ENCODE measurements at regions not wholly inside any gene's neighbourhood (a gene's known extent, or its start where the extent isn't known, plus 50 kb on each side); places are given as distances from the start of the nearest gene placed in this dataset.

DNA sequence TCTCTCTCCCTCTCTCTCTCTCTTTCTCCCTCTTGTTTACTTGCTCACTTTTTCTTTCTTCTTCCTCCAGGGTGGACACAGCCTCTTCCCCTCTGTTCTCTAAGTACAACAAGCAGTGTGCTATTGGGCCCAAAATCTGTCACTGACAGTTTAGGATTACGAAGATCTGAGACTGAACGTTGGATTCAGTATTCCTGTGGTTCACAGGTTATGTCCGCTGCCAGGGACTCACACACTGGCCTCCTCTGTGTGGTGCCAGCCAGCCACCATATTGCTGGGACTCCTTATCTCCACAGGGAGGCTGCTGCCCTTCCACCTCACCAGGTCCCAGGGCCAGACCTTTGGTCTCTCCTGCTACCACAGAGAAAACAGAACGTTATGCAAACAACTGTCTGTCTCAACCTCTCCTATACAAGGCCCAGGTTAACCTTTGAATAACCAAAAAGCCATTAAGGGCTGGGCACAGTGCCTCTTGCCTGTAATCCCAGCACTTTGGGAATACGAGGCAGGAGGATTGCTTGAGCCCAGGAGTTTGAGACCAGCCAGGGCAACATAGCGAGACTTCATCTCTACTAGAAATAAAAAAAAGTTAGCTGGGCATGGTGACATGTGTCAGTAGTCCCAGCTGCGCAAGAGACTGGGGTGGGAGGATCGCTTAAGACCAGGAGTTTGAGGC is 171.9 kb upstream of the RAB4A start (continued):
- TF ChIP-seq PRDM15 (CRISPR knock-in tag; IDR thresholded peaks at IDR 0.05), result peak; percentile 97
- peak; percentile 95 for TF ChIP-seq ZNF549 (CRISPR knock-in tag; IDR thresholded peaks at IDR 0.05)
- TF ChIP-seq TFDP2 (CRISPR knock-in tag; IDR thresholded peaks at IDR 0.05), result peak; percentile 51; the same call in 1 of the 2 replicates
- TF ChIP-seq, protein P1, sequence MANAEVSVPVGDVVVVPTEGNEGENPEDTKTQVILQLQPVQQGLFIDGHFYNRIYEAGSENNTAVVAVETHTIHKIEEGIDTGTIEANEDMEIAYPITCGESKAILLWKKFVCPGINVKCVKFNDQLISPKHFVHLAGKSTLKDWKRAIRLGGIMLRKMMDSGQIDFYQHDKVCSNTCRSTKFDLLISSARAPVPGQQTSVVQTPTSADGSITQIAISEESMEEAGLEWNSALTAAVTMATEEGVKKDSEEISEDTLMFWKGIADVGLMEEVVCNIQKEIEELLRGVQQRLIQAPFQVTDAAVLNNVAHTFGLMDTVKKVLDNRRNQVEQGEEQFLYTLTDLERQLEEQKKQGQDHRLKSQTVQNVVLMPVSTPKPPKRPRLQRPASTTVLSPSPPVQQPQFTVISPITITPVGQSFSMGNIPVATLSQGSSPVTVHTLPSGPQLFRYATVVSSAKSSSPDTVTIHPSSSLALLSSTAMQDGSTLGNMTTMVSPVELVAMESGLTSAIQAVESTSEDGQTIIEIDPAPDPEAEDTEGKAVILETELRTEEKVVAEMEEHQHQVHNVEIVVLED (CRISPR knock-in tag; IDR thresholded peaks at IDR 0.05; ENCODE audit: borderline replicate concordance), result 0 out of 2 replicates have a peak, but pooled peaks have one; percentile 13
- 0 out of 2 replicates have a peak, but pooled peaks have one; percentile 56 for TF ChIP-seq ZNF547 (CRISPR knock-in tag; IDR thresholded peaks at IDR 0.05)
- no peak for TF ChIP-seq ZNF616 (CRISPR knock-in tag; IDR thresholded peaks at IDR 0.05; ENCODE audit: low read depth)
- TF ChIP-seq, protein P2, sequence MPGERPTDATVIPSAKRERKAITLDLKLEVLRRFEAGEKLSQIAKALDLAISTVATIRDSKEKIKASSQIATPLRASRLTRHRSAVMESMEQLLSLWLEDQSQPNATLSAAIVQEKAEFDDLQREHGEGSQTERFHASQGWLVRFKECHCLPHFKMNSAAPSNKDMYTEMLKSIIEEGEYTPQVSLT (CRISPR knock-in tag; IDR thresholded peaks at IDR 0.05; ENCODE audit: borderline replicate concordance, low read depth), result no peak
- TF ChIP-seq, protein P3, sequence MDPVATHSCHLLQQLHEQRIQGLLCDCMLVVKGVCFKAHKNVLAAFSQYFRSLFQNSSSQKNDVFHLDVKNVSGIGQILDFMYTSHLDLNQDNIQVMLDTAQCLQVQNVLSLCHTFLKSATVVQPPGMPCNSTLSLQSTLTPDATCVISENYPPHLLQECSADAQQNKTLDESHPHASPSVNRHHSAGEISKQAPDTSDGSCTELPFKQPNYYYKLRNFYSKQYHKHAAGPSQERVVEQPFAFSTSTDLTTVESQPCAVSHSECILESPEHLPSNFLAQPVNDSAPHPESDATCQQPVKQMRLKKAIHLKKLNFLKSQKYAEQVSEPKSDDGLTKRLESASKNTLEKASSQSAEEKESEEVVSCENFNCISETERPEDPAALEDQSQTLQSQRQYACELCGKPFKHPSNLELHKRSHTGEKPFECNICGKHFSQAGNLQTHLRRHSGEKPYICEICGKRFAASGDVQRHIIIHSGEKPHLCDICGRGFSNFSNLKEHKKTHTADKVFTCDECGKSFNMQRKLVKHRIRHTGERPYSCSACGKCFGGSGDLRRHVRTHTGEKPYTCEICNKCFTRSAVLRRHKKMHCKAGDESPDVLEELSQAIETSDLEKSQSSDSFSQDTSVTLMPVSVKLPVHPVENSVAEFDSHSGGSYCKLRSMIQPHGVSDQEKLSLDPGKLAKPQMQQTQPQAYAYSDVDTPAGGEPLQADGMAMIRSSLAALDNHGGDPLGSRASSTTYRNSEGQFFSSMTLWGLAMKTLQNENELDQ (CRISPR knock-in tag; IDR thresholded peaks at IDR 0.05; ENCODE audit: borderline replicate concordance), result peak; percentile 85
- no peak for TF ChIP-seq ZNF672 (CRISPR knock-in tag; IDR thresholded peaks at IDR 0.05)
- no peak for TF ChIP-seq FOXM1 (CRISPR knock-in tag; IDR thresholded peaks at IDR 0.05)
- TF ChIP-seq ZBTB1 (CRISPR knock-in tag; IDR thresholded peaks at IDR 0.05; ENCODE audit: borderline replicate concordance), result no peak
- TF ChIP-seq ZNF605 (CRISPR knock-in tag; IDR thresholded peaks at IDR 0.05), result peak; percentile 89
- TF ChIP-seq REPIN1 (CRISPR knock-in tag; IDR thresholded peaks at IDR 0.05; ENCODE audit: borderline replicate concordance, low read depth), result peak; percentile 76; the same call in 1 of the 2 replicates
- no peak for TF ChIP-seq CHD2 (IDR thresholded peaks at IDR 0.05; ENCODE audit: low read depth, low read length)
- peak; percentile 99 for TF ChIP-seq POGZ (CRISPR knock-in tag; IDR thresholded peaks at IDR 0.05)
- peak; percentile 72; the same call in 1 of the 2 replicates for TF ChIP-seq ZBTB20 (CRISPR knock-in tag; IDR thresholded peaks at IDR 0.05; ENCODE audit: borderline replicate concordance, low read depth)
- TF ChIP-seq PAX8 (CRISPR knock-in tag; IDR thresholded peaks at IDR 0.05; ENCODE audit: borderline replicate concordance), result no peak
- TF ChIP-seq ZFP36L1 (CRISPR knock-in tag; IDR thresholded peaks at IDR 0.05), result no peak
- TF ChIP-seq NR2F1 (CRISPR knock-in tag; IDR thresholded peaks at IDR 0.05), result peak; percentile 62 to 75; a peak in 3 of 4 replicates
- no peak for TF ChIP-seq TOPORS (CRISPR knock-in tag; IDR thresholded peaks at IDR 0.05)

All from HepG2 (cell line).